ENCODE measurements at regions not wholly inside any gene's neighbourhood (a gene's known extent, or its start where the extent isn't known, plus 50 kb on each side); places are given as distances from the start of the nearest gene placed in this dataset.
"Not testable (repeated sequence)": the region's sequence is repeated elsewhere in the genome, so short reads cannot be mapped to it uniquely, and the experiment has no call there.

- no peak for DNase-seq (ENCODE audit: low spot score)
Observed at GRCh38 chr7:87007038-87007437, 52.4 kb downstream of the ELAPOR2 start.

DNA sequence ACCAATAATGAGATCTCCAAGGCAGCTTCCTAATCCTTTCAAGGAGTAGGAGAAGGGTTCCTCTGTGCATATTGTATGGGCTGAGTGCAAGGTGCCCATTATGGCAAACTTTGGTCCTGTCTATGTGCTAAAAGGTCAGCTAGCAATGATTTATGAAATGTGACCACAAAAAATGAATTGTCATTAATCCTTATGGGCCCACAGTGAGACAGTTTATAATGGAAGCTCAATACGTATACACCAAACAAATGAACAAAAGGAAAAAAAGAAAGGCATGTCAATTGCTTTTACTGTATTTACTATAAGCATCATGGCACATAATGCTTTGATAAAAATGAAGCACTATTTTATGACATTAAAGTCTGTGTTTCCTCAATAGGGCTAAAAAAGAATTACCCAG, 54.5 kb downstream of the ELAPOR2 start:
- no peak for DNase-seq (ENCODE audit: low spot score)

DNA sequence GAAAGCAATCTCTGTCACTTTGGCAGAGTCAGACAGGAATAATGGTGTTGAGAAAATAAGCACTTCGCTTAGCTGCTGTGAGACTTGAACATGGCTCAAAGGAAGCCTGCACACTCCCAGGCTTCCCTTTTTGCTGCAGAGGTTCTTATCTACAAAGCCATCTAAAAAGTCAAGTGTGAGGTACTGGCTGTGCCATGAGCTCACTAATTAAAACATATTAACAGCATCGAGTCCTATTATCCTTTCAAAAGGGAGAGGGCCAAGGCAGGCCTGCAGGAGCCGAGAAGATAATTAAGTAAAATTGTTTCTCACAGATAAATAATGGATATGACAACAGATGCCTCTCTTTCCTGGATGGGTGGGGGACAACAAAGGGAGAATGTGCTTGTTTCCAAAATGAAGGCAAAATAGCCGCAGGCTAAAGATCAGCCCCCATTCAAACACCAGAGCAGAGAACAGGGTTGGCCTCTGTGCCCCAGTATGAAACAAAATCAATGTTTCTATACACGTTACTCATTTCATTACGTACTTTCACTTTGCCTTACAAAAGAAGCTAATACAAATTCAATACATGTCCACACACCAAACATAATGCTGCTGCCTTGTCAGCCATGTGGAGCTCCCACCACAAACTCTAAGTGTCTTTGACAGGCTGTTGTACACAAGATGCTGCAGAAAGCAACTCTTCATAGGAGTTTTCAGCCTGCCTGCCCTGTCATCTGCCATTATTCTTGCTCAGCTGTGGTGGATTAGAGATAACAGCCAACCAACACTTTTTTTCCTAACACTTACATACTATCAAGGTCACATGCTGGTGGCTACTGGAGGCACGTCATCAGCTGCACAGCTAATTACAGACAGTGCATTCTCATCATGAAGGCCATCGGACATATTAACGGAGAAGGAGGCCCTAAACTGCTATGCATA, 55.3 kb downstream of the ELAPOR2 start:
- no peak for DNase-seq (ENCODE audit: low spot score)

DNA sequence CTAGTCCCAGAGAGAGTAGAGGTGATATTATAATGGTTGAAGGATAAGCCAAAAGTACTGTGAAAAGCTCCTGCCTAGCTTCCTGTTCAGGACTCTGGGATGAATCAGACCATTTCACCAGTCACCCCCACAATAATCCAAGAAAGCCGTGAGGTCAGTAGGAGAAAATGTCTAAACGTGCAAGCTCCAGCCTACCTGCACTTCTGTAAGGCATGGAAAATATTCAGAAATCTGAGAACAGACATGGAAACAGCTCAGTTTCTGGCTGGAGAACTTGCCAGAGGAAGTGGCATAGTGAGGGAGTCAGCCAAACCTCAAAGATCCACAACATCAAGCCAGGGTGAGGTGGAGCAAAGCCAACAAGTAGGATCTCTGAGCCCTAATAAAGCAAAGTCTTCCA, 58.2 kb downstream of the ELAPOR2 start:
- no peak for DNase-seq (ENCODE audit: low spot score)

DNA sequence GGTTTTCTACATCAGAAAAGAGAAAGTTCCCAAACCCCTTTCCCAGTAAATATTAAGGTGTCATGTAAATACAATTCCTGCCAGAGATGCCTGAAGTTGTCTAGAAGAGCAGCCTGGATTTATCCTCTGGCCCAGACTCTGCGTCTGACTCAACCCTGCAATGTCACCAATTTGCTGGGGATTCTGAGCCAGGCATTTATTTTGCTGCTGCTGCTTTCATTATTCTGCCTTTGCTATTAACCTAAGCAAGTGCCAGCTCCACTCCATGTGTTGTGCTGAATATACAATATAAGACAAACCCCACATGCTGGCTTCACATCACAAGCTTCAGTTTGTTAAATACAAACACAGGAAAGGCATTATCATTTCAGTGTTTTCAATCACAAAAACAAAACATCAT, 59.1 kb downstream of the ELAPOR2 start:
- DNase-seq (ENCODE audit: low spot score), result no peak

DNA sequence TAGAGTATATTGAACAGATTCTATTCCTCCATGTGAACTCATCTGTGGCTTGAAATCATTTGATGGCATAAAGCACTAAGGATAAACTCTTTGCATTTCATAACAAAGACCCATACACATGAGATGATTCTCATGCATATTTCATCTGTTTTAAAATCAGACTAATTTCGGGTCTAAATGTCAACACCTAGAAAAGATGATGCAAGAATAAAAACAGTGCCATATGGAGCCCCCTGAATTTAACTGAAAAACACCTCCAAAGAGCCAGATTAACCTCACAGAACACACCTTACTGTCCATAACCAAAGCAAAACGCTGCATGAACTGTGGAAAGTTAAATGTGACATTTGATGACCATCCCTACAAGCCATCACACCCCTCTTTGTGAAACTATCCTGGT, 59.7 kb downstream of the ELAPOR2 start:
- no peak for DNase-seq (ENCODE audit: low spot score)

- DNase-seq (ENCODE audit: low spot score), result no peak
Observed at GRCh38 chr7:86995814-86996213, 63.6 kb downstream of the ELAPOR2 start.

- DNase-seq (ENCODE audit: low spot score), result no peak
Observed at GRCh38 chr7:86995052-86995725, 64.3 kb downstream of the ELAPOR2 start.

DNA sequence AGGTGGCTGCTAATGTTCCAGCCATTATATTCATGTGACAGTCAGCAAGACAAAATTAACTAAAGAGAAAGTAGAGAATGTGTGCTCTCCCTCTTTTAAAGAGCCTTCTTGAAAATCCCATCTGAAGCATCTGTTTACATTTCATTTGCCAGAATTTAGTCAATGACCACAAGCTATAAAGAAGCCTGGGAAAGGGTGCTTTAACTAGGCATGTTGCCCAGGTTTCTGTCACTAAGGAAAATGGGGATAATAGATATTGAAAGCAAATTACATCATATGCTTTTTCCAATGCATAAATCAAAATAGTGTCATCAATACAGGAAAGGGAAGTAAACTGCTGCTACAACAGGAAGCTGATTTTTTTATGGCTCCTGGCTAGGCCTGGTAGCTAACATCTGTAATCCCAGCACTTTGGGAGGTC, 67.7 kb downstream of the ELAPOR2 start:
- DNase-seq (ENCODE audit: low spot score), result no peak

DNA sequence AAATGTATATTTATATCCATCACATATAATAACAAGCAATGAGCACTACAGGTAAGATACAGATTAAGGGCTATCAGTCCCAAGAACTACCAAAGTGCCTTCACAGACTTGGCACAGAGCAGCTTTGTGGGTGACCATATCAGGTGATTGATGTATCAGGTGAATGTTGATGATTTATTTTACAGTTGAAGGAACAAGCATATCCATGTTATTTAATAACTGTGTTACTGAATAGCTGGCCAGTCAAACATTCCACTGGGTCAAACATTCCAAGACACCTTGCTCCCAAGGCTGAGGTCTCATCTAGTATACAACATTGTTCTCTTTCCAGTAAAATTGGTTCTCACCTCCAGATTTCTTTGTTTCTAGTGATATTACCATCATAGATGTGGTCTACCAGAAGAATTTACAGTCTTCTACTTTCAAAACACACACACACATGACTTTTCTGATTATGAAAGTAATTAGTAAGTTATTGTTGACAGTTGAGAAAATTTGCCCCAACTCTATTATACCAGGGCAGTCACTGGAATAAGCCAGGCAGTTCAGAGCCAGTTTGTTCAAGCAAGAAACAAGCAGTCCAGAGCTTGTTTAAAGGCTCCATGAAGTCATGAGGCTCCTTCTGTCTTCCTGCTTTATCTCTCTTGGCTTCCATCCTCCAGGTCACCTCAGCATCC, 68.2 kb downstream of the ELAPOR2 start:
- no peak for DNase-seq (ENCODE audit: low spot score)

DNA sequence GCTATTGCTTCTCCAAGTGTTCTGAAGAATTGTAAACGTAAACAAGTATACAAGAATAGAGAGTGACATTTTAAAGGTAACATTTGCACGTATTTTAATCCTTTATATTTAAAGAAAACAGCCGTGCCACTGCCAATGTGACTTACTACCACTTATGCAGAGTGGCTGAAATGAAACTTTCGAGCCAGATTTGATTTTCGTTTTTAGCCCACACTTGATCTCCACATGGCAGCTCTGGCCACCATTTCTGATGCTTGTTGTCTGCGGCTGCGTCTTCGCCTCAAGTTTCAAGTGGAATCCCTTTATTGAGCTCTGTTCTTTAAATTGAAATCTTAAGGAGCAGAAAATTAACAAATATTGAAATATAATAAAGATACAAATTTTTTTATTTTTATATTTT, 70.0 kb downstream of the ELAPOR2 start:
- DNase-seq (ENCODE audit: low spot score), result no peak

DNA sequence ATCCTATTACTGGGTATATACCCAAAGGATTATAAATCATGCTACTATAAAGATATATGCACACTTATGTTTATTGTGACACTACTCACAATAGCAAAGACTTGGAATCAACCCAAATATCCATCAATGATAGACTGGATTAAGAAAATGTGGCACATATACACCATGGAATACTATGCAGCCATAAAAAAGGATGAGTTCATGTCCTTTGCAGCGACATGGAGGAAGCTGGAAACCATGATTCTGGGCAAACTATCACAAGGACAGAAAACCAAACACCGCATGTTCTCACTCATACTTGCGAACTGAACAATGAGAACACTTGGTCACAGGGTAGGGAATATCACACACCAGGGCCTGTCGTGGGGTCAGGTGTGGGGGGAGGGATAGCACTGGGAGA, 71.6 kb downstream of the ELAPOR2 start:
- not testable (repeated sequence) for DNase-seq (ENCODE audit: low spot score)

DNA sequence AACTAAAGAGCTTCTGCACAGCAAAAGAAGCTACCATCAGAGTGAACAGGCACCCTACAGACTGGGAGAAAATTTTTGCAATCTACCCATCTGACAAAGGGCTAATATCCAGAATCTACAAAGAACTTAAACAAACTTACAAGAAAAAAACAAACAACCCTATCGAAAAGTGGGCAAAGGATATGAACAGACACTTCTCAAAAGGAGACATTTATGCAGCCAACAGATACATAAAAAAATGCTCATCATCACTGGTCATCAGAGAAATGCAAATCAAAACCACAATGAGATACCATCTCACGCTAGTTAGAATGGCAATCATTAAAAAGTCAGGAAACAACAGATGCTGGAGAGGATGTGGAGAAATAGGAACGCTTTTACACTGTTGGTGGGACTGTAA, 72.1 kb downstream of the ELAPOR2 start:
- not testable (repeated sequence) for DNase-seq (ENCODE audit: low spot score)

DNA sequence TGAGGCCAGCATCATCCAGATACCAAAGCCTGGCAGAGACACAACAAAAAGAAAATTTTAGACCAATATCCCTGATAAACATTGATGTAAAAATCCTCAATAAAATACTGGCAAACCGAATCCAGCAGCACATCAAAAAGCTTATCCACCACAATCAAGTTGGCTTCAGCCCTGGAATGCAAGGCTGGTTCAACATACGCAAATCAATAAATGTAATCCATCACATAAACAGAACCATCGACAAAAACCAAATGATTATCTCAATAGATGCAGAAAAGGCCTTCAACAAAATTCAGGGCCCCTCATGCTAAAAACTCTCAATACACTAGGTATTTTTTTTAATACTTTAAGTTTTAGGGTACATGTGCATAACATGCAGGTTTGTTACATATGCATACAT, 74.1 kb downstream of the ELAPOR2 start:
- not testable (repeated sequence) for DNase-seq (ENCODE audit: low spot score)

GRCh38 chr7:86983654-86984053, 75.8 kb downstream of the ELAPOR2 start:
- DNase-seq (ENCODE audit: low spot score), result not testable (repeated sequence)

DNA sequence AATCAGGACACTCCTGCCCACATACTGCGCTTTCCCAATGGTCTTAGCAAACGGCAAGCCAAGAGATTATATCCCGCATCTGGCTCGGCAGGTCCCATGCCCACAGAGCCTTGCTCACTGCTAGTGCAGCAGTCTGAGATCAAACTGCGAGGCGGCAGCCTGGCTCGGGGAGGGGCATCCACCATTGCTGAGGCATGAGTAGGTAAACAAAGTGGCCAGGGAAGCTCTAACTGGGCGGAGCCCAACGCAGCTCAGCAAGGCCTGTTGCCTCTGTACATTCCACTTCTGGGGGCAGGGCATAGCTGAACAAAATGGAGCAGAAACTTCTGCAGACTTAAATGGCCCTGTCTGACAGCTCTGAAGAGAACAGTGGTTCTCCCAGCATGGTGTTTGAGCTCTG, 77.5 kb downstream of the ELAPOR2 start:
- not testable (repeated sequence) for DNase-seq (ENCODE audit: low spot score)

GRCh38 chr7:86981127-86981526, 78.3 kb downstream of the ELAPOR2 start:
- no peak for DNase-seq (ENCODE audit: low spot score)

- no peak for DNase-seq (ENCODE audit: low spot score)
Observed at GRCh38 chr7:86980223-86980622, 79.2 kb downstream of the ELAPOR2 start.

- DNase-seq (ENCODE audit: low spot score), result no peak
Observed at GRCh38 chr7:86978808-86979506, 80.5 kb downstream of the ELAPOR2 start.

GRCh38 chr7:86976958-86977357, 82.5 kb downstream of the ELAPOR2 start:
- no peak for DNase-seq (ENCODE audit: low spot score)

DNA sequence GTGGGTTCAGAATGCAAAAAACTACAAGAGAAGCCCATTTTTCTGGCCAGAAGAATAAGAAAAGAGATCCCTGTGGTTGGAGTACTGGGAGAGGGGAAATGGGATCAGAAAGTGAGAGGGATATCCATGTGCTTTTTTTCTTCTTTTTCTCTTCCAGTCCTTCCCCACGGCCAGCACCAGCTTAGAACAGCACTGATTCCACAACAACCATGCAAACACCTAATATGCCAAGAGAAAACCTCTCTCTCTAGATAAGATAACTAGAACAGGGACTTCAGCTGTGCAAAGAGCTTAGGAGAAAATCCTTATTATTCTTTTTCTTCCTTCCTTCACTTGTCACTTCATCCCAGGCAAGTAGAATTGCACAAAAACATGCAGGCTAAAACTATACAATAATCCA, 83.5 kb downstream of the ELAPOR2 start:
- DNase-seq (ENCODE audit: low spot score), result no peak

GRCh38 chr7:86975449-86975848, 84.0 kb downstream of the ELAPOR2 start:
- no peak for DNase-seq (ENCODE audit: low spot score)

All from umbilical cord (tissue), 1 donor.